Gastroesophageal sphincter (tissue), 4 donors: ENCODE measurements at regions not wholly inside any gene's neighbourhood (a gene's known extent, or its start where the extent isn't known, plus 50 kb on each side); places are given as distances from the start of the nearest gene placed in this dataset.
A peak's percentile ranks its signal among the peaks of the same experiment; 100 is the strongest.

Source experiments
- ATAC-seq: fragments of 150-250 bp; one replicate; pipeline ENCODE4 v1.9.1; 2016; ENCODE audit warnings: mild to moderate bottlenecking, moderate library complexity
- H3K27ac ChIP-seq, 4 donors: fragments of 200-600 bp; sonication (generic) in 3 of 4; 1 replicate in 3 of 4; 2 replicates in 1 of 4; pipeline ENCODE4 v1.5.1; 2016 to 2019
- H3K27me3 ChIP-seq: fragments of 200-600 bp; sonication (generic); one replicate; pipeline ENCODE4 v1.5.1; 2019
- H3K36me3 ChIP-seq, 2 donors: fragments of 200-600 bp; sonication (generic); one replicate each; pipeline ENCODE4 v1.5.1; 2019; ENCODE audit warnings: control low read depth in 1 of 2
- H3K4me1 ChIP-seq, 3 donors: fragments of 200-600 bp; sonication (generic); 1 replicate in 2 of 3; 2 replicates in 1 of 3; pipeline ENCODE4 v1.5.1; 2016 to 2019; ENCODE audit warnings: control low read depth in 2 of 3
- H3K4me3 ChIP-seq, 2 donors: fragments of 200-600 bp; sonication (generic); one replicate each; pipeline ENCODE4 v1.5.1; 2019; ENCODE audit warnings: mild to moderate bottlenecking in 1 of 2, moderate library complexity in 1 of 2
- H3K9me3 ChIP-seq, 3 donors: fragments of 200-600 bp; sonication (generic); one replicate each; pipeline ENCODE4 v1.5.1; 2017 to 2019; ENCODE audit warnings: control low read depth in 2 of 3
- CTCF ChIP-seq, 4 experiments: fragments of 200-600 bp in 2 of 4; fragments of 450-650 bp in 2 of 4; sonication (generic) in 1 of 4; IDR thresholded peaks; one replicate each; pipeline ENCODE4 v1.5.1; 2017 to 2019; ENCODE audit warnings: antibody characterized with exemption in 4 of 4, mild to moderate bottlenecking in 2 of 4, moderate library complexity in 2 of 4
- EP300 ChIP-seq: sonication (generic); formaldehyde crosslinking; IDR thresholded peaks from one replicate; pipeline ENCODE4 v1.6.1; 2017; ENCODE audit warnings: antibody characterized with exemption, mild to moderate bottlenecking
- POLR2A ChIP-seq, 2 donors: fragments of 450-650 bp; IDR thresholded peaks; one replicate each; pipeline ENCODE4 v1.6.1; 2017; ENCODE audit warnings: antibody characterized with exemption in 2 of 2, mild to moderate bottlenecking in 2 of 2, moderate library complexity in 1 of 2
- POLR2AphosphoS5 ChIP-seq: sonication (generic); formaldehyde crosslinking; IDR thresholded peaks from one replicate; pipeline ENCODE4 v1.6.1; 2017; ENCODE audit warnings: antibody characterized with exemption
- WGBS, 2 donors: methylation state at CpG; one replicate each; pipeline ENCODE4 v1.1.5; 2018; ENCODE audit warnings: low coverage in 1 of 2; 5-methylcytosine and 5-hydroxymethylcytosine counted together

- H3K4me3 ChIP-seq = no peak overlapping the region
- no peaks in the 10 kb centered on the region for H3K9me3 ChIP-seq
- H3K4me1 ChIP-seq = no peaks in the 10 kb centered on the region
- TF ChIP-seq CTCF (IDR thresholded peaks at IDR 0.05) (no peak), EP300 (no peak), POLR2A (IDR thresholded peaks at IDR 0.05) (no peak), POLR2AphosphoS5 (no peak)
- ATAC-seq = no peak
- no peaks in the 10 kb centered on the region for H3K27me3 ChIP-seq
- H3K27ac ChIP-seq = no peak overlapping the region
- no peaks in the 10 kb centered on the region for H3K36me3 ChIP-seq
- WGBS, 2 donors = 41 to 46% methylated on average over 2 of the region's 2 CpGs
These were observed 110.1 kb downstream of the MAIP1 start for GRCh38 chr2:200065477-200065876.

GRCh38 chr2:200066417-200066816 is 111.0 kb downstream of the MAIP1 start:
- TF ChIP-seq POLR2A (IDR thresholded peaks at IDR 0.05) (no peak), CTCF (IDR thresholded peaks at IDR 0.05) (no peak), EP300 (no peak), POLR2AphosphoS5 (no peak)
- Histone ChIP-seq H3K4me3 (no peak overlapping the region), H3K36me3 (no peaks in the 10 kb centered on the region), H3K27ac (no peak overlapping the region), H3K27me3 (no peaks in the 10 kb centered on the region), H3K4me1 (no peaks in the 10 kb centered on the region), H3K9me3 (no peaks in the 10 kb centered on the region)
- ATAC-seq = no peak
- 74 to 83% methylated on average over 2 of the region's 2 CpGs for WGBS, 2 donors

GRCh38 chr2:200068642-200069041 is 113.3 kb downstream of the MAIP1 start:
- ATAC-seq = no peak
- Histone ChIP-seq H3K4me1 (no peaks in the 10 kb centered on the region), H3K27me3 (no peaks in the 10 kb centered on the region), H3K9me3 (no peaks in the 10 kb centered on the region), H3K4me3 (no peak overlapping the region), H3K36me3 (no peaks in the 10 kb centered on the region), H3K27ac (no peak overlapping the region)
- TF ChIP-seq POLR2A (IDR thresholded peaks at IDR 0.05) = no peak
- no peak for TF ChIP-seq CTCF (IDR thresholded peaks at IDR 0.05)
- no peak for TF ChIP-seq POLR2AphosphoS5

- ATAC-seq = no peak
- peak overlapping the region in 2 of 4 donors; percentile 1 to 44 for H3K27ac ChIP-seq
- no peaks in the 10 kb centered on the region for H3K9me3 ChIP-seq
- peaks cover 0 to 5% (median 0%) of the 10 kb centered on the region in 3 donors for H3K4me1 ChIP-seq
- 10 to 19% methylated on average over 5 of the region's 5 CpGs for WGBS, 2 donors
- no peak overlapping the region for H3K4me3 ChIP-seq
- no peaks in the 10 kb centered on the region for H3K36me3 ChIP-seq
- TF ChIP-seq EP300 = no peak
- no peak for TF ChIP-seq POLR2A (IDR thresholded peaks at IDR 0.05)
- TF ChIP-seq POLR2AphosphoS5 = no peak
- no peak for TF ChIP-seq CTCF (IDR thresholded peaks at IDR 0.05)
- H3K27me3 ChIP-seq = no peaks in the 10 kb centered on the region
These were observed 121.8 kb downstream of the MAIP1 start for GRCh38 chr2:200077210-200077650.

- 97 to 100% methylated on average over 3 of the region's 3 CpGs for WGBS, 2 donors
- H3K36me3 ChIP-seq = no peaks in the 10 kb centered on the region
- H3K4me3 ChIP-seq = no peak overlapping the region
- H3K27ac ChIP-seq = no peak overlapping the region
- peaks cover 0 to 5% (median 0%) of the 10 kb centered on the region in 3 donors for H3K4me1 ChIP-seq
- ATAC-seq = no peak
- no peak for TF ChIP-seq CTCF (IDR thresholded peaks at IDR 0.05)
- TF ChIP-seq POLR2AphosphoS5 = no peak
- no peak for TF ChIP-seq EP300
- no peak for TF ChIP-seq POLR2A (IDR thresholded peaks at IDR 0.05)
- no peaks in the 10 kb centered on the region for H3K27me3 ChIP-seq
- H3K9me3 ChIP-seq = no peaks in the 10 kb centered on the region
These were observed 122.5 kb downstream of the MAIP1 start for GRCh38 chr2:200077838-200078237.
